Erythroblast (primary cell): ENCODE measurements at regions not wholly inside any gene's neighbourhood (a gene's known extent, or its start where the extent isn't known, plus 50 kb on each side); places are given as distances from the start of the nearest gene placed in this dataset.
"Not testable (repeated sequence)": the region's sequence is repeated elsewhere in the genome, so short reads cannot be mapped to it uniquely, and the experiment has no call there.

Source experiments
- DNase-seq, 2 experiments: peaks; one replicate each; lab custom pipeline; 2025; lab: John Stamatoyannopoulos, UW
- GATA1 ChIP-seq: IDR thresholded peaks from 2 replicates; pipeline ENCODE4 v1.6.1; 2011; ENCODE audit warnings: low read depth, mild to moderate bottlenecking, control low read depth, low read length, moderate library complexity
- POLR2A ChIP-seq: IDR thresholded peaks from 2 replicates; pipeline ENCODE4 v1.6.1; 2011; ENCODE audit warnings: mild to moderate bottlenecking, low read length

DNA sequence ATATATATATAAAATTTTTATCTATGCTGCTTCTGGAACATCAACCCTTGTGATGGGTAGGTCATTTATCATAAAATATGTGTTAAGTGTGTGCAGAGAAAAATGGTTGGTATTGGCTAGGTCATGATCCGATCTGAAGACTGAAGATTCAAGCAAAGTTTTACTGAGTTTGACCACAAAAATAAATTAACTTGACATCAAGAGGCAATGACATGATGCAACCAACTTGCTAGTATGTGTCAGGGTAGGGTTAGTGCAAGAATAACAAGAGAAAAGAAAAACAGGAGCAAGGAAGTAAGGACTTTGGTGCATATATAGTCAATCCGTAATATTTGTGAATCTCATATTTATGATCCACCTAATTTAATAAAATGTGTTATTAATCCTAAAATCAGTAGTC is 1202.0 kb upstream of the ADGRB3 start:
- TF ChIP-seq POLR2A: no peak
- no peak for TF ChIP-seq GATA1
- no peak for DNase-seq

- DNase-seq: no peak
- no peak for TF ChIP-seq POLR2A
- TF ChIP-seq GATA1: no peak
Observed at GRCh38 chr6:67431076-67431475, 1204.0 kb upstream of the ADGRB3 start.

DNA sequence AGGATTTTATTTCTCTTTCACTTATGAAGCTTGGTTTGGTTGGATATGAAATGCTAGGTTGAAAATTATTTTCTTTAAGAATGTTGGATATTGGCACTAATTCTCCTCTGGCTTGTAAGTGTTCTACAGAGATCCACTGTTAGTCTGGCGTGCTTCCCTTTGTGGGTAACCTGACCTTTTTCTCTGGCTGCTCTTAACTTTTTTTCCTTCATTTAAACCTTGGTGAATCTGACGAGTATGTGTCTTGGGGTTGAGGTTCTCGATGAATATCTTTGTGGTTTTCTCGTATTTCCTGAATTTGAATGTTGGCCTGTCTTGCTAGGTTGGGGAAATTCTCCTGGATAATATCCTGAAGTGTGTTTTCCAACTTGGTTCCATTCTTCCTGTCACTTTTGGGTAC is 1208.4 kb upstream of the ADGRB3 start:
- not testable (repeated sequence) for DNase-seq

DNA sequence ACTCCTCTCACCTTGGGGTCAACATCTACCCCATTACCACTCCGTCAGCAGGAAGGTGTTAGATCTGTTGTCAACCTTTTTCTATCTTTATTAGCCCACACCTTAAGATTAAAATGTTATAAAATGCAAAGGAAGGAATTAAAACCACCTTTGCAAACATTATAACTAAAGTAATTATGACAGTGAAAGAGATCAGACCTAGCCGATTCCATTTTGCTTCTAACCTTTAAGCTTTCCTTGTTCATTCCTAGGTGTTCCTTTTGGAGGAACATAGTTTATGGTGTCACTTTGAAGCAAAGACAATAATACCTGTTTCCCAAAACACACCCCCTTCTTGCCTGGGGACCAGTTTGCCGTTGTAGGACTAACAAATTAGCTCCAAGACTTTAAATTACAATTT is 1223.0 kb upstream of the ADGRB3 start:
- TF ChIP-seq GATA1 (no peak), POLR2A (no peak)

DNA sequence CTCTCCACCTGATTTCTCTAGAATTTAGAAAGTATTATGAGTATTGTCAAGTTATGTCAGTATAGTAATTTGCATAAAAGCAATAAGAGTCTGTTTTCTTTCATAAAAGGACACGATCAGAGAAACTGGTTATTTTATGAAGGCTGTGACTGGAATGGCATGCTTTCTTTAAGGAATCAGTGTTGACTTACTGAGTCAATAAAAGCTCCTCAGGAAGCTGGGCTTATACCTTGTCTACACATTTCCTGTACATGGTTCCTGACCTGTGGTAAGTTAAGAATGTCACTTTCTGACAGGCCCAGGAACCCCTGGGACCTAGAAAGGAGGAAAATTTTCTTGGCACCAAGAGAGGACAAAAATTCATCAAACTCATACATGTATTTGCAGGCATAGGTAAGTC is 1224.0 kb upstream of the ADGRB3 start:
- TF ChIP-seq POLR2A: no peak
- TF ChIP-seq GATA1: no peak

More for the DNA sequence above, 1223.0 kb upstream of the ADGRB3 start:
- DNase-seq: no peak

DNA sequence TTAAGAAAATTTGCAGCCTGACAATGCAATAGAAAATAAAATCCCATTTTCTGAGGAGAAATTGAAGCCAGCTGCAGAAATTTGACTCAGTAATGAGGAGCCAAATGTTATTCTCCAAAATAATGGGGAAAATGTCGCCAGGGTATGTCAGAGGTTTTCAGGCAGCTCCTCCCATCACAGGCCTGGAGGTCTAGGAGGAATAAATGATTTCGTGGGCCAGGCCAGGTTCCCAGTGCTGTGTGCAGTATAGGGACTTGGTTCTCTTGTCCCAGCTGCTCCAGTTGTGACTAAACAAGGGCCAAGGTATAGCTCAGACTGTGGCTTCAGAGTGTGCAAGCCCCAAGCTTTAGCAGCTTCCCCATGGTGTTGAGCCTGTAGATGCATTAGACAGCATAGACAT is 1240.8 kb upstream of the ADGRB3 start:
- no peak for TF ChIP-seq GATA1
- TF ChIP-seq POLR2A: no peak
- no peak for DNase-seq

More for the DNA sequence above, 1224.0 kb upstream of the ADGRB3 start:
- no peak for DNase-seq

DNA sequence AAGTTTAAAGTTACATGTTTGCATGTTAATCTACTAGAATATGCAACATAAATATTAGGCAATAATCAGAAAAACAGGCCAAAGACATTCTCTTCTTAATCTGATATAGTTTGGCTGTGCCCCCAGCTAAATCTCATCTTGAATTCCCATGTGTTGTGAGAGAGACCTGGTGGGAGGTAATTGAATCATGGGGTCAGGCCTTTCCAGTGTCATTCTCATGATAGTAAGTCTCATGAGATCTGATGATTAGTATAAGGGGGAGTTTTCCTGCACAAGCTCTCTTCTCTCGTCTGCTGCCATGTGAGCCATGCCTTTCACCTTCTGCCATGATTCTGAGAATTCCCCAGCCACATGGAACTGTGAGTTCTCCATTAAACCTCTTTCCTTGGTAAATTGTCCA is 1241.7 kb upstream of the ADGRB3 start:
- TF ChIP-seq GATA1 (no peak), POLR2A (no peak)

GRCh38 chr6:67391955-67392354 is 1243.1 kb upstream of the ADGRB3 start:
- TF ChIP-seq GATA1: no peak
- TF ChIP-seq POLR2A: no peak
- DNase-seq: no peak

More for the DNA sequence above, 1241.7 kb upstream of the ADGRB3 start:
- no peak for DNase-seq

DNA sequence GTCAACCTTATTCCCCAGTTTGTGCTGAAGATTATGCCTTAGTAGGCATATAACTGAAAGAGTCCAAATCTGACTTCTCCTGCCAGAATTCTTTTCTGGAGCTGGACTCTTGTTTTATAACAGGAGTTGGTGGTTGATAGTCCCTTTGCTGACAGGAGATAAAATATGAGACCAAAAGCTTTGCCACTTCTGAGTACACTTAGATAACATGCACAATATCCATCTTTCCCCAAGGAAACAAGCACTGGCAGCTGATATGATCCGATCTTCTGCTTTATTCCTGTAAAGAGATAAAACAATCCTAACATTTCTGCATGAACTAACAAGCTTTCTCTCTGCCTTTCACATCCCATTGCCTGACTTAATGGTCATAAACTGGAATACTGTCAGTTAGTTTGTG is 1265.4 kb upstream of the ADGRB3 start:
- no peak for DNase-seq
- TF ChIP-seq GATA1 (no peak), POLR2A (no peak)

- no peak for DNase-seq
- TF ChIP-seq GATA1: no peak
- no peak for TF ChIP-seq POLR2A
Observed at GRCh38 chr6:67362976-67363375, 1272.1 kb upstream of the ADGRB3 start.

DNA sequence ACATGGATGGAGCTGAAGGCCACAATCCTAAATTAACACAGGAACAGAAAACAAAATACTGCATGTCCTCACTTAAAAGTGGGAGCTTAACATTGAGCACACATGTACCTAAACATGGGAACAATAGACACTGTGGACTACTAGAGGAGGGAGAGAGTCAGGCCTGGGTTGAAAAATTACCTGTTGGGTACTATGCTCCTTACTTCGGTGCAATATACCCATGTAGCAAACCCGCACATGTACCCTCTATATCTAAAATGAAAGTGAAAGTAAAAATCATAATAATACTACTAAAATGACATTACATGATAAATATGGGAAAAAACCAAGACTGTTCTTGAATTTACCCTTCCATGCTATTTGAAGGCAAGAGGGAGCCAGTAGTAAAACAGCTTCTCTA is 1273.8 kb upstream of the ADGRB3 start:
- TF ChIP-seq POLR2A (no peak), GATA1 (no peak)
- no peak for DNase-seq

GRCh38 chr6:67358241-67358640 is 1276.8 kb upstream of the ADGRB3 start:
- TF ChIP-seq POLR2A (no peak), GATA1 (no peak)
- no peak for DNase-seq

DNA sequence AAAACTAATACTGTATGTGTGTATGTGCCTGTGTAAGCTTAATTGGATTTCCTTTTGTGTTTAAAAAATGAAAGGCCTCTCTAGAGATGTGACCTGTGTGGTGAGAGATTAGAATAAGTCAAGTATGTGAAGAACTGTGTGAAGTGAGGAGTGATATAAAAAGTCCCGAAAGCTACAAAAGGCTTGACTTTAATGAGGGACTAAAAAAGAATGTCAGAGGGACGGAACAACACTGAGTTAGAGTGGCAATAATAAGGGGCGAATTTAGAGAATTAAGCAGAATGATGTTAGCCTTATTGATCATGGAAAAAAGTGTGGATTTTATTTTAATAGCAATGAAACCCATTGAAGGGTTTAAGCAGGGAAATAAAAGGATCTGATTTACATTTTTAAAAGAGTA is 1281.2 kb upstream of the ADGRB3 start:
- TF ChIP-seq POLR2A (no peak), GATA1 (no peak)
- DNase-seq: no peak

- DNase-seq: no peak
- no peak for TF ChIP-seq POLR2A
Observed at GRCh38 chr6:67352717-67353116, 1282.4 kb upstream of the ADGRB3 start.

DNA sequence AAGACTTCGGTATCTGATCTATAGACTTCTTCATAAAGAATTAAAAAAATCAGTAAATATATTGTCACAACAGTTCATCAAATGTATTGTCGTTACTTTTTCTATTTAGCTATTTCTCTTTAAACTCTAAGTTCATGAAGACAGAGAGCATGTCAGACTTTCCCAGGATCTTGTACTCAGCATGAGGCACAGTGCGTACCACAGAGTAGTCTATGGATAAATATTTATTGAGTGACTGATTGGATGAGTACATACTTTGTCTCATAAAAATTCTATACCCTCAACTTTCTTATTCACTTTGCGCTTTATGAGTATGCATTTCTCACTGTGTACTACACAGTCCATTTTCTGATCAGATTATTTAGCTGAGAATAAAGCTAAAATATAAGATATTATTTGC is 1284.4 kb upstream of the ADGRB3 start:
- DNase-seq: no peak
- TF ChIP-seq GATA1 (no peak), POLR2A (no peak)

GRCh38 chr6:67345946-67346345 is 1289.1 kb upstream of the ADGRB3 start:
- no peak for DNase-seq

More at GRCh38 chr6:67345946-67346345, 1289.1 kb upstream of the ADGRB3 start:
- TF ChIP-seq POLR2A (no peak), GATA1 (no peak)
